ENCODE measurements at regions not wholly inside any gene's neighbourhood (a gene's known extent, or its start where the extent isn't known, plus 50 kb on each side); places are given as distances from the start of the nearest gene placed in this dataset.

- no peak for DNase-seq (ENCODE audit: low spot score)
Observed at GRCh38 chr5:61823065-61823464, 482.9 kb upstream of the KIF2A start.

DNA sequence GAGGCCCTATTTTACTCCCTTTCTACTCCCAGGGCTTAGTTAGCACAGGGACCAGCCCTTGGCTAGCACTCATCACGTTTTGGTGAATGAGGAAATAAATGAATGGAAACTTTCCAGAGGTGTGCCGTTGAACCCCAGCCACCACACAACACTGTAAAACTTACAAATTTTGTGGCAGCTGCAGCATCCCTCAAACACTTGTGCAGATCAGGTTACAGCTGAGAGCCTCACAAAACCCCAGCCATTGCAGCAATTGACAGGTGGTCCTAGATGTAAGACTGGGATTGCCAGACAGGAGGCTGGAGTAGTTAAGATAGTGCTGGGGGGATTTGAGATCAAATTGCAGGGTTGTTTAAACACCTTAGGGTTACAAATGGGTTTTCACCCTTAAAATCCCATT lies 482.2 kb upstream of the KIF2A start:
- DNase-seq (ENCODE audit: low spot score), result no peak

- DNase-seq (ENCODE audit: low spot score), result no peak
Observed at GRCh38 chr5:61824396-61824795, 481.6 kb upstream of the KIF2A start.

GRCh38 chr5:61827445-61827975 lies 478.5 kb upstream of the KIF2A start:
- no peak for DNase-seq (ENCODE audit: low spot score)

GRCh38 chr5:61828856-61829255 lies 477.1 kb upstream of the KIF2A start:
- no peak for DNase-seq (ENCODE audit: low spot score)

DNA sequence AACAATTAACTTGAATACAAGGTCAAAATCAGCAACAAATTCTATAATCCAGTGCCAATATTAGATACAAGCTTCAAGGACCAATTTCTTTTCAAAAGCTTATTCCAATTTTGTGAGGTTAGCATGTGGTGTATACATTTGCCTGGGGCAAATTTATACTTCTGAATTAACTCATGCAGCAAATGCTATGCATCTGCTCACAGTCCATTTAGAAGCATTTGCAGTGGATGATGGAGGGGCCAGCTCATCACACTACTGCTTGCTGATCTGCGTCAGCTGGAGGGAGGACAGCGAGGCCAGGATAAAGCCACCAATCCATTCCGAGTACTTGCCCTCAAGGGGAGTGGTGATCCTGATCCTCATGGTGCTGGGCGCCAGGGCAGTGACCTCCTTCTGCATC lies 474.3 kb upstream of the KIF2A start:
- DNase-seq (ENCODE audit: low spot score), result no peak

GRCh38 chr5:61837788-61838187 lies 468.2 kb upstream of the KIF2A start:
- no peak for DNase-seq (ENCODE audit: low spot score)

DNA sequence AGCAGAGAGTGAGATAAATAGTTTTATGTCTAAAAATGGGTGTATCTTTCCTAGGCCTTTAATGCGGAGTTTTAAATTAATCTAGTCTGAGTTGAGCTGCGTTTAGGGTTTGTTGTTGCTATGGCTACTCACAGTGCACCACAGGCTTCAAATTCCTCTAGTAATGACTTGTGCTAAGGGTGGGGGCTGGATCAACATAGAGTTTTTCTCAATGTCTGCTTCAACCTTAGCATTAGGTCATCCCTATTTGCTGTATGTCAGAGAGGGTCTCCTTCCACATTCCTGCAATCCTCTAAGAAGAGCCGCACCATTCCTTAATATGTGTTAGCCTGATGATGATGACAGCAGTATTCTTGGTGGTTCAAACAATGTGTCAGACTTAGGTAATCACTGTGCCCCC lies 465.6 kb upstream of the KIF2A start:
- no peak for DNase-seq (ENCODE audit: low spot score)

DNA sequence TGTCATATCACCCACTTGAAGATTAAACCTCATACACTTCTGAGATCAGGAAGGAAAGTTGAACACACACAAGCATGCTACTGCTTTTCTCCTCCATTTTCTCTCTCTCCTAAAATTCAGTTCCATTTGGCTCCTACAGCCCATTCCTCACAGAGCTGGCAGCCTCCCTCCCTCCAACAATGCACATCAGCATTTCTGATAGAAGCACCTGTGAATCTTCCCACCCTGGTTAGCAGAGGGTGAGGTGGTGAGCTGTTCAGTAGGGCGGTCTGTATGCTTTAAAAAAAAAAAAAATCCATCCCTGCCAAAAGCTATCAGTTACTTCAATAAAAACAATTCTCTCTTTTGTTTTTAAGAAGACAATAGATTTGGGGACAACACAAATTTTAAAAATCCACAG lies 463.2 kb upstream of the KIF2A start:
- DNase-seq (ENCODE audit: low spot score), result no peak

DNA sequence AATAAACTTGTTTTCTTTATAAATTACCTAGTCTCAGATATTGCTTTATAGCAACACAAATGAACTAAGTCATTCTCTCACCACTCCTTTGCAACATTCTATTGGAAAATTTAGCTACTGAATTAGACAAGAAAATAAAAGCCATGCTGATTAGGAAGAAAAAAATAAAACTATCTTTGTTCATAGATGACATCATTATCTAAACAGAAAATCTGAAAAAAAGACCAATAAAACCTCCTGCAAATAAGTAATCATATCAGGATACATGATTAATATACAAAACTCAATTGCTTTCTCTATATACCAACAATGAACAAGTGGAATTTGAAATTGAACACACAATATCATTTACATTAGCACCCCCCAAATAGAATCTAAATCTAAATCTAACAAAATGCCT lies 455.3 kb upstream of the KIF2A start:
- DNase-seq (ENCODE audit: low spot score), result no peak

GRCh38 chr5:61854531-61854930 lies 451.5 kb upstream of the KIF2A start:
- DNase-seq (ENCODE audit: low spot score), result no peak

- no peak for DNase-seq (ENCODE audit: low spot score)
Observed at GRCh38 chr5:61860978-61861377, 445.0 kb upstream of the KIF2A start.

- no peak for DNase-seq (ENCODE audit: low spot score)
Observed at GRCh38 chr5:61866930-61867329, 439.1 kb upstream of the KIF2A start.

DNA sequence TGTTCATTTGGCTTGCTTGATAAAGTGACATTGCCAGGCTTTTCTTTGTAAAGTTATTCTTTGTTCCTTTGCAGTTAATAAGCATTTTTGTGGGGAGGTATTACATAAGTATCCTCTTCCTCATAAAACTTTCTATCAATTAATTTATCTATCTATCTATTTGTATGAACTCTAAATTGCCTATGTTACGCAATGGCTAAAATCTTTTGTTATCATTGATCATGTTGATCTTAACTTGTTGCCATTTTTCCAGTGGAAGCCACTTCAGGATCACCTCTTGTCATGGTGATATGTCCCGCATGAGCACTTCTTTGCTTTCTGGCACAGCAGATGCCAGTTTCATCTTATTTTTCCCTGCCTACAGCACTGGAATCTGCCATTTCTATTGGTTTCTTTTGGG lies 436.7 kb upstream of the KIF2A start:
- DNase-seq (ENCODE audit: low spot score), result no peak

DNA sequence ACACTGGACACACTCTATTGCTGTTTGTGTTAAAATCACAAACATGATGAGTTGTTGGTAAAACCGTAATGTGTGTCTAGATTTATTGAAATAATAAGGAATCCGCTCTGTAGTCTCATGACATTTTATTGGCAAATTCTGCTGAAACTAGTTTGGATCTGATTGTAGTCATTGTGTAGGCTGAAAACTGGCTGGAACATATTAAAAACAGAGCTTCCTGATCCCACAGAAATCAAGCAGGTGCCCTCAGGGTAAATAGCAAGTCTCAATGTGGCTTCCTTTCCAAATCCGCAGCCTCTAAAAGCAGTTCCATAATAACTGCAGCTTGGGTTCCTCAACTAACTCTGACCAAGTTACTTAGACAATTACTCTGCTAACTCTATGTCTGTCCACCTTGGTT lies 427.5 kb upstream of the KIF2A start:
- no peak for DNase-seq (ENCODE audit: low spot score)

DNA sequence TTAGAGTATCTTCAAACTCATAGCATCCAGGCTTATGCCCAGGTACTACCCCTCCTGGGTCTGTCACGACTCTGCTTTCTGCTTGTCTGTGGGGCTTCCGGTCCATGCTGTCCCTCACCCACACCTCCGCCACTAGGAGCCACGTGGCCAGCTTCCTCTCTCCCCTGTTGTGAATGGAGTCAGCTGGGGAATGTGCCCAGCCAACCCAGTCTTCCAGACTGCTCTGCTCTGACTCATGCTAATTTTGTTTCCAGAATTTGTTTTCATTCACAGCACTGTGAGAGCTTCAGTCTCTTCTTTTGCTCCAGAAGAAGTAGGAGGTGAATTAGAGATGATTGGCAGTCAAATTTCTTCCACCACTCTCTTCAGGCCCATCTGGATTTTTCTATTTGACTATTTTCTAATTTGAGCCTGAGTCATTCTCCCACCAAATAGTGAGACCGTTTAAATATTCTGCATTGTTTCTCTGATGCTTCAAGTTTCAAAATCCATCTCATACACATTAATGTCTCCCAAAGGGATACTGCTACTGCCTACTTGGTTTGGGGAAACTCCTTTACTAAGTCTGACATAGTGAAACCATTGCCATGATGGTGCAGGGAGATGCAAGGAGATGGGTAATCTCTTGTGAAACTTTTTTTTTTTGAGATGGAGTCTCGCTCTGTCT lies 424.1 kb upstream of the KIF2A start:
- DNase-seq (ENCODE audit: low spot score), result no peak

DNA sequence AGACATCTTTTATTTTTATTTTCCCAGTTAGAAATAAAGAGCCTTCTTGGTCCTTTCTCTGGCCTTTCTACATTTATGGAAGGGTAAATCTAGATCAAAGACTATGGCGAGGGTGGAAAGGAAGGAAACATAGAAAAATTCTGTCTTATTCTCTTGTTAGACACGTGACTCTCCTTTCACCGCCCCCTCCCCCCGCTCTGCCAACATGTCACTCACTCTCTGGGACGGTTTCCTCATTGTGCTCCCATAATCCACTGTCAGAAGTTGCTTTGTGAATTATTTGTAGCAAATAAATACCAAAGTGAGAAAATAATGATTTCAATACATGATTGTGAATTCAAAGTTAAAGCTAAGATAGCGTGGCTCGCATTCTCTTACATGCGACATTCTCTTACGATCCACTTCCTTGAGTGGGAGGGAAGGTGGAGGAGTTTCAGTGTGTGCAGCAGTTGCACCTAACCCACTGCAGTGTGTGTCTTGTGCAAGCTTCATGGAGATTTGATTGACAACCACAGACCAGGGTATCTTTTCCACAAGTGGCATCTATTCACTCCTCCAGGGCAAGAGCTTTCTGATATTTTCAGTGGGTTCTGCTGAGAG lies 423.0 kb upstream of the KIF2A start:
- no peak for DNase-seq (ENCODE audit: low spot score)

- DNase-seq (ENCODE audit: low spot score), result no peak
Observed at GRCh38 chr5:61884252-61884855, 421.7 kb upstream of the KIF2A start.

DNA sequence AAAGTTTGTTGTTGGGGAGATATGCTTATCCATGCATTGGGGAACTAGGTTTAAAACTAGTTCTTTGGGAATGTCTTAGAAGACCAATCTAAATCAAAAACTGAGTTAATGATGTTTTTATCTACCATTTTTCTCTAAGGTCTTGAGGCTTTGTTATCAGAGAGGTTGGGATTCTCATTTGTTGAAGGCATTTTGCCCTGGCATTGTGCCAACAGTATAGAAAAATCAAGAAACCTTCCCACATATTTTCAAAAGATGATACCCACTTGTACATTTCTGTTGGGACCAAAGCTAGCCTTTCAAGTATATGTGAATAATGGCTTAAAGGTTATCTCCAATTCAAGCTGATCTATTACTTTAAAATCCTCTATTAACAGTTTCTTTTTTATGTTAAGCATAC lies 419.8 kb upstream of the KIF2A start:
- DNase-seq (ENCODE audit: low spot score), result no peak

DNA sequence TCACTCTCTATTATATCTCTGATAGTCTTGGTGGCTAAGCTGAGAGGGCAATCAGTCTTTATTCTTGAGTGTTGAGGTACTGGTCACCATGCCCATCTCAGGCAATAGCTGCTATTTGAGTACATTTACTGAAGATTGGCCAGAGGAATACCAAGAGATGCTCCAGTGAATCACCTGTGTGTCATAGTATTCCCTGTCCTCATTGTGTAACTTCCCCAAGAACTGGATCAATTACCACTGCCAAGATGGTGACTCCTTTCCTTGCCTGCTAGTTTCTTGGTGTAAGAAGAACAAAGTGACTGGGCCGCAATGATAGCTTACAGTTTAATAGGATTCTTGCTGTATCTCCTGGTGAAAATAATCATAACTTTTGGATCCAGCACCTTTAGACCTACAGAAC lies 418.7 kb upstream of the KIF2A start:
- no peak for DNase-seq (ENCODE audit: low spot score)

GRCh38 chr5:61894046-61894445 lies 412.0 kb upstream of the KIF2A start:
- DNase-seq (ENCODE audit: low spot score), result no peak

- DNase-seq (ENCODE audit: low spot score), result no peak
Observed at GRCh38 chr5:61896811-61897210, 409.2 kb upstream of the KIF2A start.

DNA sequence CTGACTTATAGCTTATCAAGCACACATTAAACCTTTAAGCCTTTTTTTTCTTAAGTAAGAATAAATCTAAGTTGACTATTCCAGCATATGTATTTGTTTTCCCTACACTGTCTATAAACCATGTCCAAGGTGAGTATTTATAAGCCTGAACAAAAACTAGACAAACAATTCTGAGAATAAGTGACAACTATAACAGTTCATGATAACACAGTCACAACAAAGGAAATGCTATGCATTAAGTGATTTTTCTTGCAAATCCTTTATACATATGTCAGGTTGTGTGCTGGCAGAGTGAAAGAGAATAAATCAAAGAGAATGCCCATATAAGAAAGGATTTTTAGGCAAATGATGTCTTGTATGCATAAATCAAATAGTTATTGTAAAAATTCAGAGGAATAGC lies 408.8 kb upstream of the KIF2A start:
- DNase-seq (ENCODE audit: low spot score), result no peak

Measured in mesenteric fat pad (tissue), 1 donor.